HG02642 (cell line): ENCODE measurements at regions not wholly inside any gene's neighbourhood (a gene's known extent, or its start where the extent isn't known, plus 50 kb on each side); places are given as distances from the start of the nearest gene placed in this dataset.

Experiments used
- ATAC-seq: cut with Tn5 transposase; IDR thresholded peaks from one replicate; pipeline ENCODE4 v1.9.1; 2021; ENCODE audit warnings: mild to moderate bottlenecking; ENCODE audit not compliant: unreplicated experiment, poor library complexity

- no peak for ATAC-seq
These were observed 67.3 kb upstream of the IL6 start for GRCh38 chr7:22659741-22660140.

GRCh38 chr7:22658031-22658430 lies 69.0 kb upstream of the IL6 start:
- ATAC-seq, result no peak

GRCh38 chr7:22657479-22657878 lies 69.5 kb upstream of the IL6 start:
- ATAC-seq, result no peak

- ATAC-seq, result no peak
These were observed 71.2 kb upstream of the IL6 start for GRCh38 chr7:22655781-22656180.

DNA sequence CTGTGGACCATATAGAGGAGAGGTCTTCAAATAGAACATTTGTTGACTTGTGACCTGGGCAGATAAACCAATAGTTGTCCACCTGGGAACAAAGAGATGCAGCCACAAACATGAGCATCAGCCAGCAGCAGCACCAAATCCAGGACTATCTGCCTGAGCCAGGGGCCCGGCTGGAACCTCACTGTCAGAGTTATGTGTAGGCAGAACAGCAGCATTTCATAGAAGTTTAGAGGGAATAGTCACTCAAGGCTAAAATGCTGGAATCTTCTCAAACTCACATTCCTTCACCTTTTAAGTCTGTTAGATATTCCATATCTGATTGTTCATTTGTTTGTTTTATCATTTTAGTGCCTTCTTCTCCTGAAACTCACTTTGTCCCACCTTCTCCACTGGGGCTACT lies 72.2 kb upstream of the IL6 start:
- ATAC-seq, result no peak

DNA sequence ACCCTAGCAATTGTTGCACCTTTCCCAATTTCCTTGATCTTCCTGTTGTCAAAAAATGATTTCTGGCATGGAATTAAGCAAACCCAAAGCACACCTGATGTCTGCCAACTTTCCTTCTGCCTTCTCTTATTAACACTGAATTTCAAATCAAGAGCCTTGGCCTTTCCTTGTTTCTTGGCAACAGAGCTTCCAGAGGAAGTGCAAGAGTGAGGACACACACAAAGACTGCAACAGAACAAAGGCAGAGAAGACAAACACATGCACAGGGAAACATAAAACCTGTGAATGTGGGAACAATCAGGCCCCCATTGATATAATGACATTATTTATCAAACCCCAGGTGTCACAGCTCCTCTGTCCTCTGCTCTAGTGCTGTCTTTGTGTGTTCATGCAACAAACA lies 73.0 kb upstream of the IL6 start:
- ATAC-seq, result no peak

DNA sequence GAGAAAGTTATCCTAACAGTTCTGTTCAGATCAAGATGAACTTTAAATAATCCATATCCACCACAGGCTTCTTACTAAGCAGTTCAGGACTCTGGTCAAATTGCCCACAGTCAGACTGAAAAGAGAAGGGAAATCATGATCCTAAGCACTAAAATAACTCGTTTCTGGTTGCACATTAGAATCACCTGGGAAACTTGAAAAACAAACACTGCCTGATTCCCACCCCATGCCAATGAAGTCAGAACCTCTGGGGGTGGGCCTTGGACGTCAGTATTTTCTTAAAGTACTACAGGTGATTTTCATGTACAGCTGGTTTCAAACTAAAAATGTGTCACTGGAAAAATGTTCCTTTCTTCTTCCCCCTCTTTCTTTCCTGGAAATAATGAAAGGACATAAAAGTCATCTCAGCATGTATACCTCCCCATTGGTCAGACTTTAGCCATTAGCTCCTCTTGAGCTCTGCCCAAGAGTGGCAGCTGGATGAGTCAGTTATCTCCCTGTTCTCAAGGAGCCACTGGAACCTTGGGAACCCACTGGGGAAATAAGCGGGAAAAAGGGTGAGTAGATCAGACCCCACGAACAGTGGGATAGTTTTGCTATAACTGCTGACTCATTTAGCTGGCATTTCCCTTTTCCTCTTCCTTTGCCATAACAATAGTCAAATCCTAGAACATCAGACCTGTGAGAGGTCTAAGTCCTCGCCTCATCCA lies 75.3 kb upstream of the IL6 start:
- ATAC-seq, result no peak

DNA sequence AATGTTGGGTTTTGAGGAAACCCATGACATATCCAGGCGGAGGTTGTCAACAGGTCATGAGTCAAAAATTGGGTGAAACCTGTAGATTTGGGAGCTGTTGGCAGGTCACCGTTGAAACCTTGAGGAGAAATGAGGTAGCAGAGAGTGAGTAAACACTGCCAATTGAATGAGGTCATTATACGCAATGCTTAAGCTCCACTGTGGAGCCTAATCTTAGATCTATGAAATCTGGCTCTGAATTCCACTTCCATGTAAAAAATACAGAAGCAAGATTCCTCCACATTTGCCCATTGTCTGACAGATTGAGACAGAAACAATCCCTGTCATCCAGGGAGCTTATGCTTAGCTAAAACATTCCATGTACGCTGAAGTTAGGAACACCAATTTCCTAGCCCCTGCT lies 76.0 kb upstream of the IL6 start:
- ATAC-seq, result no peak

DNA sequence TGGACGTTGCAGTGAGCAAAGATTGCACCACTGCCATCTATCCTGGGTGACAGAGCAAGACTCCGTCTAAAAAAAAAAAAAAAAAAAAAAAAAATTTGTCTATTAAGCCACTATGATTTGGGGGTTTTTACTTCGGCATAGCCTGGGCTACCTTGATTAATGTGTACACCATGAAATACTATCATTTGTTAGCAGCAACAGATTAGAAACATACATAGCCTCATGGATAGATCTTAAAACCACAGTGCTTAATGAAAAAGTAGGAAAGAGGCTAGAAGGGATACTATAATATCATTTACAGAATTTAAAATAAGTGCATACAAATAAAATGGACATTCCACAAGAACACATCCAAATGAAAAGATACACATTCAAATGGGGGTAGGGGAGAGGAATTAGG lies 77.3 kb upstream of the IL6 start:
- no peak for ATAC-seq

- no peak for ATAC-seq
These were observed 79.3 kb upstream of the IL6 start for GRCh38 chr7:22647451-22648257.

DNA sequence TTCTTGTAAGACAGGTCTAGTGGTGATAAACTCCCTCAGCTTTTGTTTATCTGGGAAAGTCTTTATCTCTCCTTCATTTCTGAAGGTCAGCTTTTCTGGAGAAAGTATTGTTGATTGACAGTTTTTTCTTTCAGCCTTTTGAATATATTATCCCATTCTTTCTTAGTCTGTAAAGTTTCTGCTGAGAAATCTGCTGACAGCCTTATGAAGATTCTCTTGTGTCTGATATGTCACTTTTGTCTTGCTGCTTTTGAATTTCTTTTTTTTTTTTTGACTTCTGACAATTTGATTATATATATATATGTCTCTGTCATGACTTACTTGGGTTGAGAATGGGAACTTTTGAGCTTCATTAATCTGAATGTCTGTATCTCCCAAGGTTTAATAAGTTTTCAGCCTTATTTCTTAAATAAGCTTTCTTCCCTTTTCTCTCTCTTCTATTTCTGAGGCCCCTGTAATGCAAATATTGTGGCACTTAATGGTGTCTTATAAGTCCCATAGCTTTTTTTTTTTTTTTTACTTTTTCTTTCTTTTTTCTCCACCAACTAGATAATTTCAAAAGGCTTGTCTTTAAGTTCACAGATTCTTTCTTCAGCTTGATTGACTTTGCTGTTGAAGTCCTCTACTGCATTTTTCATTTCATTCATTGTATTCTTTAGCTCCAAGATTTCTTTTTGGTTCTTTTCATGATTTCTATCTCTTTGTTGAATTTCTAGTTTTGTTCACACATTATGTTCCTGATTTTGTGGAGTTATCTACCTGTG lies 81.4 kb upstream of the IL6 start:
- ATAC-seq, result no peak

DNA sequence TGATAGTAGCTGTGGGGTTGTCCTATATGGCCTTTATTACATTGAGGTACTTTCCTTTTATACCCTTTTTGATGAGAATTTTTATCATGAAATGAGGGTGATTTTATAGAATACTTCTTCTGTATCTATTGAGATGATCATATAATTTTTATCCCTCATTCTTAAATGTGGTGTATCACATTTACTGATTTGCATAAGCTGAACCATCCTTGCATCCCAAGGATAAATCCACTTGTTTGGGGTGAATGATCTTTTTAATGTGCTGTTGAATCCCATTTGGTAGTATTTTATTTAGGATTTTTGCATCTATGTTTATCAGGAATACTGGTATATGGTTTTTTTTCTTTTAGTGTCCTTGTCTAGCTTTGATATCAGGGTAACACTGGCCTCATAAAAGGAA lies 84.5 kb upstream of the IL6 start:
- ATAC-seq, result no peak

GRCh38 chr7:22640269-22640668 lies 86.7 kb upstream of the IL6 start:
- peak; percentile 97 for ATAC-seq

GRCh38 chr7:22639396-22639795 lies 87.6 kb upstream of the IL6 start:
- ATAC-seq, result no peak

DNA sequence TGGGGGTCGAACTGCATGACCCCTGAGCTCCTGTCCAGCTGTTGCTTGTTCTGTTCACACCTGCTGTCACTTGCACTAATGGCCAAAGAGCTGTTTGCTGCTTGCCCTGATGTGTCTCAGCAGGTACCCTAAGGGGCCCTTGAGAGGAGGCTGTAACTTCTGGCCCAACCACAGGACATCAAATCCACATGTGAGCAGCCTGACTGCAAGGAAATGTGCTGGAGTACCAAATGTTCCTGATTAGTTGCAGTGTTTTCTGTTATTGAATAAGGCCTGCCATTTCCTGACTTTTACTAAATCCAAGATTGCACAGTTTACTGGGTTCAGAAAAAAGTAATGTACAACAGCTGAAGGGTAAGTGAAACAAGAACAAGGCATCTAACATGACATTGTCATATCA lies 91.7 kb upstream of the IL6 start:
- no peak for ATAC-seq

DNA sequence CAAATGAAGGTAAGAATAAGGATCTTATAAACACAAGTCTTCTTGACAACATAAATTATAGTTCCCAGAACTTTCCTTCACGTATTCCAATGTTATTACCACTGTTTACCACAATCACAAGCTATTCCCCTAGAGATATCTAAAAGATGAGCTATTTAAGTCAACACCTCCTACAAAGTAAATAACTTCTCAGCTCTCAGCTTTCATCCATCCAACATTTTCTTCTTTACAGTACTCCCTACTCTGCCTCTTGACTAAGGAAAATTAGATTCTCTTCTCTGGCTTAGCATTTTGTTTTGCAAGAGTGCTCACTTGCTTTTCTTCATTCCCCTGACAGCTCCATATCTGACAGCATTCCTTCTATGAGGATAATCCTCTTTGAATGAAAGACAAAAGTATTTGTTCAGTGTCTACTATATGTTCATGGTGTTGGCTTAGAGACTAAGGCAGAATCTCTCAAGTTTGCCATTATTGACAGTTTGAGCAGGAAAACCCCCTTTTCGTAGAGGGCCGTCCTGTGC lies 93.0 kb upstream of the IL6 start:
- no peak for ATAC-seq

DNA sequence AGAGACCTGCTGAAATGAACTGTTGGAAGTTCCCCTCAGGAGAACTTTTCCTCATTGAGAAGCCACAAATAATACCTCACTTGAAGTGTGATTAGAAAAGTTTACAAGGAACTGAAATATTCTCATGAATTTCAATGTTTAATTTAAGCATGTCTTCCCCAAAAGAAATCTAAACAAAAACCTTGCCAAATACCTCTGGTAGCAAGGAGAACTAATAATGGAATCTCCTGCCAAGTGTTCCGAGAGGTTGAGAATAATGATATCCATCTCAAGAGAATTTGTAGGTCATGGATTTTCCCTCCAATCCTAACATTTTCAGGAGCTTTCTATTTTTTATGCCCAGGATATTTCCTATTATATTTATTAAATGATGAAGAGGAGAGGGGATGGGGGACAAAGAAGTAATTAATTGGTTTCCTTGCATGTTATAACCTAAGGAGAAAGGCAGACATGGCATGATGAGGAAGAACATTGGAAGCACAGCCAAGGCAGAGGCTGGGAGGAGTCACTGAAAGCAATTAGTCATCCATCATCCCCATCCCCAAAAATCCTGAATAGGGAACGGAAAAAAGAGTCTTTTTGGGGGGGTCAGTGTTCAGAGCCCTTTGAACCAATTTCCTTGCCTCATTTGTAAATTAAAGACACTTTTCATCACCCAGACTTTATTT lies 93.6 kb upstream of the IL6 start:
- no peak for ATAC-seq

GRCh38 chr7:22632674-22633073 lies 94.3 kb upstream of the IL6 start:
- ATAC-seq, result no peak

DNA sequence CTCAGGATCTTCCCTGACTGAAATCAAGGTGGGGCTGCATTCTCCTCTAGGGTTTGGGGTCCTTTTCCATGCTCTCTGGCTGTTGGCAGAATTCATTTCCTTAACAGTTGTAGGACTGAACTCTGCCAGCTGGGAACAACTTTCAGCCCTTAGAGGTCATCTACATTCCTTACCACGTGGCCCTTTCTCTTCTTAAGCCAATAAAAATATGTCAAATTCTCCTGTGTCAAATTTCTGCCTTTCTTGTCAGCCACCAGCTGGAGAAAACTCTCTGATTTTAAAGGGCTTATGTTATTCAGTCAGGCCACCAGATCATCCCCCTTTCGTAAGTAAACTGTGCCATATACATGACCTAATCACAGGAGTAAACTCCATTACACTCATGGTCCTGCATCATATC lies 95.3 kb upstream of the IL6 start:
- no peak for ATAC-seq

DNA sequence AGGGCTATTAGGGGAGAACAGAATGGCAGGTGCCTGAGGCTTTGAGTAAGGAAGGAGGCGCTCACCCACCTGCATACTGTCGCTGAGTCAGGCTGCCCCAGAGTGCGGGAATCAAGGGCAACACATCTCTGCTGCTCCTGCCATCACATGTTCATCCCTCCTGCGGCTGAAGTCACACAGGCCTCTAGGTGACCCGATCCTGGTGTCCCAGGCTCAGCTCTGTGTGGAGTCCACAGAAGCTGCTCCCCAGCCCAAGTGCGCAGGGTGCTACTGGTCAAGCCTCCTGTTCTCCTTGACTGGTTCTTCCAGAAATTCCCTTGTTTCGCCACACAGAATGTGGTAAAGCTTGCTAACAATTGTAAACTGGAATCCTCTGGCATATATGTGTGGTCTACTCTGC lies 96.9 kb upstream of the IL6 start:
- ATAC-seq, result no peak

GRCh38 chr7:22629056-22629455 lies 97.9 kb upstream of the IL6 start:
- no peak for ATAC-seq
